ENCODE measurements at regions not wholly inside any gene's neighbourhood (a gene's known extent, or its start where the extent isn't known, plus 50 kb on each side); places are given as distances from the start of the nearest gene placed in this dataset.

DNA sequence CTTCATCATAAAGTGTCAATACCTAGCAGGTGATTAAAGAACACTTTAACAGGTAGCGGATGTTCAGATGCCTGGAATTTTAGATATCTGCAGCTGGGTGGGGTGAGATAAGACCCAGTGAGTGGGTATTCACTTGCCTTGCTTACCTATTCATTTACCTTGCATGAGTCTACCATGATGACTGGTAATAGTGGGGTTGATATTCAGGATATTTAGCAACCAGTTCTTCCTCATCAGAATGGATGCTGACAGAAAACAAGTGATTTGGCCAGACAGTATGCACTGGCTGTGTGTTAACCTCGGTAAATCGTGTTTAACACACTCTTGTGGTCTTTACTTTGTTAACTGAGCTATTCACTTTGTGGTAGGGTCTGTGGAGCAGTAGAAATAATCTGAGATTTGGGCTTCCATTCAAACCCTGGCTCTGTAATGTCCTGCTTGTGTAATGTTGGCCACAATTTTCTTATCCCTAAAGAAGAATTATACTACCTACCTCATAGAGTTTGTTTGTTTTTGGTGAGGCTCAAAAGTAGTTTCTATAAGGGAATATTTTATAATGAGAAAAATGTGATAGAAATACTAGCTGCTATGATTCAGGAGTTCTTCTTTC is 391.9 kb upstream of the TBL1XR1 start:
- TF ChIP-seq POLR2A (IDR thresholded peaks at IDR 0.05), result no peak
- TF ChIP-seq POLR2AphosphoS5 (IDR thresholded peaks at IDR 0.05), result no peak
